CD14-positive monocyte (primary cell): ENCODE measurements at regions not wholly inside any gene's neighbourhood (a gene's known extent, or its start where the extent isn't known, plus 50 kb on each side); places are given as distances from the start of the nearest gene placed in this dataset.

Source experiments
- DNase-seq, 3 donors: peaks; one replicate each; pipeline ENCODE4 v3.0.0-alpha.2; 2011 to 2022
- H2AFZ ChIP-seq: 2 replicates; pipeline ENCODE4 v1.6.0; 2012; ENCODE audit warnings: mild to moderate bottlenecking, low read depth, low read length, inconsistent platforms; ENCODE audit not compliant: insufficient read depth, poor library complexity, severe bottlenecking
- H3K27ac ChIP-seq, 2 donors: 1 replicate in 1 of 2; 2 replicates in 1 of 2; pipeline ENCODE4 v1.5.1; 2012 to 2013; ENCODE audit warnings: low read length in 2 of 2, control low read depth in 1 of 2, inconsistent platforms in 1 of 2, low read depth in 1 of 2, mild to moderate bottlenecking in 1 of 2
- H3K27me3 ChIP-seq, 2 donors: one replicate each; pipeline versions ENCODE4 v1.6.0 to v1.6.1; 2011 to 2013; ENCODE audit warnings: low read length in 2 of 2; ENCODE audit not compliant: control insufficient read depth in 2 of 2, insufficient read depth in 2 of 2
- H3K36me3 ChIP-seq, 2 donors: replicated peaks in 1 of 2; 1 replicate in 1 of 2; 2 replicates in 1 of 2; pipeline versions ENCODE4 v1.5.1 to v1.6.1; 2012 to 2013; ENCODE audit warnings: low read length in 2 of 2, control low read depth in 1 of 2, inconsistent platforms in 1 of 2, mild to moderate bottlenecking in 1 of 2; ENCODE audit not compliant: insufficient read depth in 2 of 2, control insufficient read depth in 1 of 2
- H3K4me1 ChIP-seq, 2 donors: 1 replicate in 1 of 2; 2 replicates in 1 of 2; pipeline versions ENCODE4 v1.5.1 to v1.6.1; 2012 to 2013; ENCODE audit warnings: low read length in 2 of 2, control low read depth in 1 of 2, inconsistent platforms in 1 of 2, mild to moderate bottlenecking in 1 of 2, moderate library complexity in 1 of 2; ENCODE audit not compliant: insufficient read depth in 2 of 2, control insufficient read depth in 1 of 2
- H3K4me2 ChIP-seq: replicated peaks from 2 replicates; pipeline ENCODE3; 2012; ENCODE audit warnings: low read length, moderate library complexity, mild to moderate bottlenecking; ENCODE audit not compliant: poor library complexity, severe bottlenecking; ENCODE audit errors: extremely low read depth
- H3K4me3 ChIP-seq, 3 experiments: fragments of 200-600 bp in 1 of 3; sonication (generic) in 1 of 3; replicated peaks in 1 of 3; 1 replicate in 2 of 3; 2 replicates in 1 of 3; pipeline ENCODE4 v1.5.1; 2011 to 2013; ENCODE audit warnings: low read length in 3 of 3, mild to moderate bottlenecking in 3 of 3, control low read depth in 2 of 3, low read depth in 2 of 3, inconsistent platforms in 1 of 3, moderate library complexity in 1 of 3
- H3K79me2 ChIP-seq: 2 replicates; pipeline ENCODE4 v1.6.0; 2012; ENCODE audit warnings: mild to moderate bottlenecking, control low read depth, inconsistent platforms, low read length, moderate library complexity; ENCODE audit not compliant: insufficient read depth
- H3K9ac ChIP-seq: 2 replicates; pipeline ENCODE4 v1.6.0; 2017; ENCODE audit warnings: low read length, mild to moderate bottlenecking; ENCODE audit not compliant: insufficient read depth, poor library complexity, severe bottlenecking
- H3K9me3 ChIP-seq, 2 donors: replicated peaks in 1 of 2; 1 replicate in 1 of 2; 2 replicates in 1 of 2; pipeline versions ENCODE4 v1.5.1 to v1.6.1; 2012 to 2013; ENCODE audit warnings: low read length in 2 of 2, control low read depth in 1 of 2; ENCODE audit not compliant: control insufficient read depth in 1 of 2, insufficient read depth in 1 of 2
- H4K20me1 ChIP-seq: 2 replicates; pipeline ENCODE4 v1.6.0; 2012; ENCODE audit warnings: mild to moderate bottlenecking, low read length, control low read depth, moderate library complexity; ENCODE audit not compliant: insufficient read depth
- H3K27ac Mint-ChIP-seq, 7 donors: one replicate each; pipeline ENCODE4 v1.8.0; 2020; ENCODE audit warnings: mild to moderate bottlenecking in 7 of 7, mixed read lengths in 7 of 7, moderate library complexity in 6 of 7, inconsistent platforms in 2 of 7
- H3K27me3 Mint-ChIP-seq, 3 donors: one replicate each; pipeline ENCODE4 v1.8.0; 2021 to 2022; ENCODE audit warnings: low read depth in 3 of 3, mild to moderate bottlenecking in 3 of 3, mixed read lengths in 3 of 3, moderate library complexity in 3 of 3, inconsistent platforms in 1 of 3
- H3K36me3 Mint-ChIP-seq, 2 donors: one replicate each; pipeline ENCODE4 v1.8.0; 2020; ENCODE audit warnings: mixed read lengths in 2 of 2, inconsistent platforms in 1 of 2, mild to moderate bottlenecking in 1 of 2
- H3K4me1 Mint-ChIP-seq: one replicate; pipeline ENCODE4 v1.8.0; 2020; ENCODE audit warnings: mild to moderate bottlenecking, mixed read lengths
- H3K4me3 Mint-ChIP-seq, 2 donors: one replicate each; pipeline ENCODE4 v1.8.0; 2020; ENCODE audit warnings: mild to moderate bottlenecking in 2 of 2, mixed read lengths in 2 of 2, moderate library complexity in 1 of 2
- H3K9me3 Mint-ChIP-seq, 7 donors: one replicate each; pipeline ENCODE4 v1.8.0; 2020 to 2022; ENCODE audit warnings: mixed read lengths in 7 of 7, mild to moderate bottlenecking in 6 of 7, moderate library complexity in 6 of 7, inconsistent platforms in 2 of 7
- CTCF ChIP-seq: fragments of 200-600 bp; IDR thresholded peaks from one replicate; pipeline ENCODE4 v1.8.0; 2022; ENCODE audit warnings: antibody characterized with exemption, mild to moderate bottlenecking
- WGBS: methylation state at CpG from one replicate; pipeline ENCODE4 v1.1.5; 2013; ENCODE audit warnings: missing lambda C conversion rate; ENCODE audit not compliant: insufficient coverage; 5-methylcytosine and 5-hydroxymethylcytosine counted together
- intact Hi-C, 2 donors: fragments of 100-400 bp; cut with micrococcal nuclease; formaldehyde crosslinking; loops; one replicate each; pipeline versions ENCODE4 v1.15.0 to v1.15.1; 2023

- no peak overlapping the region for H3K4me3 ChIP-seq
- Mint-ChIP-seq H3K27me3 (no peaks in the 10 kb centered on the region), H3K4me1 (no peaks in the 10 kb centered on the region), H3K27ac (no peak overlapping the region), H3K9me3 (peaks cover 0 to 3% (median 0%) of the 10 kb centered on the region in 7 donors), H3K36me3 (no peaks in the 10 kb centered on the region), H3K4me3 (no peak overlapping the region)
- H3K36me3 ChIP-seq, result no peaks in the 10 kb centered on the region
- no peak for DNase-seq
- H3K9ac ChIP-seq, result no peak overlapping the region
- H2AFZ ChIP-seq, result no peak overlapping the region
- H3K4me1 ChIP-seq, result no peaks in the 10 kb centered on the region
- no peaks in the 10 kb centered on the region for H3K79me2 ChIP-seq
- no peaks in the 10 kb centered on the region for H3K27me3 ChIP-seq
- no peak overlapping the region for H3K27ac ChIP-seq
- intact Hi-C loops, result no loop called here
- WGBS, result no CpG with 5 or more reads among the region's 1 CpG
- TF ChIP-seq CTCF, result peak; percentile 18
- no peaks in the 10 kb centered on the region for H3K9me3 ChIP-seq
- H3K4me2 ChIP-seq, result no peak overlapping the region
- H4K20me1 ChIP-seq, result no peaks in the 10 kb centered on the region
These were observed 626.1 kb downstream of the DACH1 start for GRCh38 chr13:71240911-71241310.

GRCh38 chr13:71237332-71237731 is 629.7 kb downstream of the DACH1 start:
- H3K4me1 ChIP-seq, result no peaks in the 10 kb centered on the region
- intact Hi-C loops, result no loop called here
- Mint-ChIP-seq H3K4me1 (no peaks in the 10 kb centered on the region), H3K27ac (no peak overlapping the region), H3K4me3 (no peak overlapping the region), H3K9me3 (peaks cover 0 to 3% (median 0%) of the 10 kb centered on the region in 7 donors), H3K36me3 (no peaks in the 10 kb centered on the region), H3K27me3 (no peaks in the 10 kb centered on the region)
- H2AFZ ChIP-seq, result no peak overlapping the region
- no peaks in the 10 kb centered on the region for H3K27me3 ChIP-seq
- H3K4me2 ChIP-seq, result no peak overlapping the region
- no peaks in the 10 kb centered on the region for H3K9me3 ChIP-seq
- H3K4me3 ChIP-seq, result no peak overlapping the region
- WGBS, result no CpG with 5 or more reads among the region's 3 CpGs
- no peaks in the 10 kb centered on the region for H3K79me2 ChIP-seq
- H3K36me3 ChIP-seq, result no peaks in the 10 kb centered on the region
- TF ChIP-seq CTCF, result no peak
- no peak overlapping the region for H3K9ac ChIP-seq
- no peaks in the 10 kb centered on the region for H4K20me1 ChIP-seq
- no peak for DNase-seq
- H3K27ac ChIP-seq, result no peak overlapping the region
